Natural killer cell (primary cell): ENCODE measurements at regions not wholly inside any gene's neighbourhood (a gene's known extent, or its start where the extent isn't known, plus 50 kb on each side); places are given as distances from the start of the nearest gene placed in this dataset.

Experiments used
- ATAC-seq, 3 donors: fragments of 150-1000 bp in 2 of 3; fragments of 200-7000 bp in 1 of 3; cut with Tn5 transposase; 1 replicate in 1 of 3; 2 replicates in 2 of 3; pipeline ENCODE4 v1.10.0; 2021; ENCODE audit warnings: mild to moderate bottlenecking in 2 of 3, moderate library complexity in 2 of 3
- DNase-seq, 2 donors: peaks; one replicate each; pipeline versions ENCODE4 v3.0.0 to v3.0.0-alpha.2; 2013 to 2021; ENCODE audit warnings: mixed read lengths in 1 of 2
- H3K27ac ChIP-seq: one replicate; pipeline ENCODE4 v1.5.1; 2013; ENCODE audit warnings: mild to moderate bottlenecking, low read length
- H3K27me3 ChIP-seq: one replicate; pipeline ENCODE4 v1.6.1; 2013; ENCODE audit warnings: low read length; ENCODE audit not compliant: control insufficient read depth, insufficient read depth
- H3K36me3 ChIP-seq: one replicate; pipeline ENCODE4 v1.6.1; 2013; ENCODE audit warnings: low read length; ENCODE audit not compliant: control insufficient read depth, insufficient read depth
- H3K4me1 ChIP-seq: one replicate; pipeline ENCODE4 v1.6.1; 2013; ENCODE audit warnings: low read length; ENCODE audit not compliant: control insufficient read depth, insufficient read depth
- H3K4me3 ChIP-seq: one replicate; pipeline ENCODE4 v1.5.1; 2013; ENCODE audit warnings: low read length
- H3K9me3 ChIP-seq: one replicate; pipeline ENCODE4 v1.6.1; 2013; ENCODE audit warnings: low read length; ENCODE audit not compliant: control insufficient read depth, insufficient read depth
- H3K27ac Mint-ChIP-seq, 2 donors: one replicate each; pipeline ENCODE4 v1.8.0; 2022; ENCODE audit warnings: mild to moderate bottlenecking in 2 of 2, mixed read lengths in 2 of 2, moderate library complexity in 1 of 2
- H3K27me3 Mint-ChIP-seq, 2 donors: one replicate each; pipeline ENCODE4 v1.8.0; 2022; ENCODE audit warnings: low read depth in 2 of 2, mixed read lengths in 2 of 2
- H3K36me3 Mint-ChIP-seq: one replicate; pipeline ENCODE4 v1.8.0; 2022; ENCODE audit warnings: mixed read lengths
- H3K4me1 Mint-ChIP-seq, 2 donors: one replicate each; pipeline ENCODE4 v1.8.0; 2022; ENCODE audit warnings: mixed read lengths in 2 of 2
- H3K4me3 Mint-ChIP-seq: one replicate; pipeline ENCODE4 v1.8.0; 2022; ENCODE audit warnings: mild to moderate bottlenecking, moderate library complexity, mixed read lengths
- H3K9me3 Mint-ChIP-seq, 2 donors: one replicate each; pipeline ENCODE4 v1.8.0; 2022; ENCODE audit warnings: mixed read lengths in 2 of 2
- WGBS: methylation state at CpG from one replicate; pipeline ENCODE4 v1.1.7; 2013; ENCODE audit warnings: missing lambda C conversion rate; ENCODE audit not compliant: insufficient coverage; 5-methylcytosine and 5-hydroxymethylcytosine counted together
- intact Hi-C: fragments of 100-400 bp; cut with micrococcal nuclease; formaldehyde crosslinking; loops from one replicate; pipeline ENCODE4 v1.14.2; 2022
- TF ChIP-seq, protein P1 (sequence below): fragments of 200-600 bp; IDR thresholded peaks from one replicate; pipeline ENCODE4 v1.8.0; 2022; ENCODE audit warnings: antibody characterized with exemption

DNA sequence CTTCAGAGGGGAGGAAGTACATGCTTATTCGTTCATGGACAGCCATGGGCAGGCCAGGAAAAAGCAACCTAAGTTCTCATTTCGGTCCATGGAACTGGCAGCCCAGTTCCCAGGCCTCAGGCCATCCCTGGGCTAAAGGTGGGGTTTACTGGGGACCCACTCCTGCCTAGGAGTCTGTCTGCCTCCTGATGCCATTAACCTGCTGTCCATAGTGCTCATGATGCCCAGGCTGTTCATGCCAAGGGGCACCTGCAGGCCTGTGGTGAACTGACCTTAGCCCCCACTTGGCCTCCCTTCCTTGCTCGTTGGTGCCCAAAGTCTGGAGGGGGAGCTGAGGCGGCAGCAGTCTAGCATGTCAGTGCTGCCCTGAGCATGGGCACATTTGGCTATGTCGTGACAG is 450.2 kb upstream of the MBL2 start:
- DNase-seq (no peak), ATAC-seq (no peak)
- TF ChIP-seq, protein P1, sequence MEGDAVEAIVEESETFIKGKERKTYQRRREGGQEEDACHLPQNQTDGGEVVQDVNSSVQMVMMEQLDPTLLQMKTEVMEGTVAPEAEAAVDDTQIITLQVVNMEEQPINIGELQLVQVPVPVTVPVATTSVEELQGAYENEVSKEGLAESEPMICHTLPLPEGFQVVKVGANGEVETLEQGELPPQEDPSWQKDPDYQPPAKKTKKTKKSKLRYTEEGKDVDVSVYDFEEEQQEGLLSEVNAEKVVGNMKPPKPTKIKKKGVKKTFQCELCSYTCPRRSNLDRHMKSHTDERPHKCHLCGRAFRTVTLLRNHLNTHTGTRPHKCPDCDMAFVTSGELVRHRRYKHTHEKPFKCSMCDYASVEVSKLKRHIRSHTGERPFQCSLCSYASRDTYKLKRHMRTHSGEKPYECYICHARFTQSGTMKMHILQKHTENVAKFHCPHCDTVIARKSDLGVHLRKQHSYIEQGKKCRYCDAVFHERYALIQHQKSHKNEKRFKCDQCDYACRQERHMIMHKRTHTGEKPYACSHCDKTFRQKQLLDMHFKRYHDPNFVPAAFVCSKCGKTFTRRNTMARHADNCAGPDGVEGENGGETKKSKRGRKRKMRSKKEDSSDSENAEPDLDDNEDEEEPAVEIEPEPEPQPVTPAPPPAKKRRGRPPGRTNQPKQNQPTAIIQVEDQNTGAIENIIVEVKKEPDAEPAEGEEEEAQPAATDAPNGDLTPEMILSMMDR, result no peak
- Mint-ChIP-seq H3K27me3 (no peaks in the 10 kb centered on the region), H3K9me3 (peaks cover 10 to 25% of the 10 kb centered on the region in 2 donors), H3K4me3 (no peak overlapping the region), H3K36me3 (no peaks in the 10 kb centered on the region), H3K27ac (no peak overlapping the region), H3K4me1 (no peaks in the 10 kb centered on the region)
- Histone ChIP-seq H3K4me1 (no peaks in the 10 kb centered on the region), H3K27me3 (no peaks in the 10 kb centered on the region), H3K27ac (no peak overlapping the region), H3K4me3 (no peak overlapping the region), H3K36me3 (no peaks in the 10 kb centered on the region), H3K9me3 (peaks cover 23% of the 10 kb centered on the region)
- 74% methylated on average over 5 of the region's 5 CpGs for WGBS
- intact Hi-C loops, result no loop called here

DNA sequence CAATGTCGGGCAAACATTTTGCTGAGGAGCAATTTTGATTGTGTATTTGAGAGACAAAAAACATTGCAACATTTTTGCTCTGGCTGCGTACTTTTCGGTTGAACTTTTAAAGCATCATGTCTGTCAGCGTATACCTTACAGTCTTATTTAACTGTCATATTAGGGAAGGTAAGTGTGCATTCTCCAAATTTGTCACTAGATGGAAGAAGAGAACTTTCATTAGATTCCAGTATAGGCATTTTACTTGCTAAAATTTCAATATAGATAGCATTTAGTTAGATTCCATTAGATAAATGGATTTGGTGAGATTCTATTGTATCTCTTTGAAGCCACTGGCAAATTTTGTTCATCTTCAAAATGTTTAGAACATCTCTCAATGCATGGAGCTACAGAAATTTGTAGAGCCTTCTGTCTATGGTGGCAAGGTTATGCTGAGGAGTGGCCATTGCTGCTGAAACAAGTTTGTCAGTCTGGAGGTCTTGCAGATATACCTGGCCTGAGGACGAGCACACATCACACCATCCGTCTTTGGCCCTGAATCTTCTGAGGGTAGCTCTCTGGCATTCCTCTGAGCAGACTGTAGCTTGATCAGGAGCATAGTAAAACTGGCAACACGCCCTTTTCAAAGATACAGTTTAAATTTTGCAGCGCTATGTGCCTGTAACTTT is 437.5 kb upstream of the MBL2 start:
- peaks cover 6% of the 10 kb centered on the region for H3K9me3 ChIP-seq
- no peaks in the 10 kb centered on the region for H3K4me1 Mint-ChIP-seq
- intact Hi-C loops, result no loop called here
- peaks cover 7% of the 10 kb centered on the region in 2 donors for H3K9me3 Mint-ChIP-seq
- no peak overlapping the region for H3K4me3 ChIP-seq
- H3K4me1 ChIP-seq, result no peaks in the 10 kb centered on the region
- H3K27ac ChIP-seq, result no peak overlapping the region
- WGBS, result 72% methylated on average over 8 of the region's 8 CpGs
- H3K4me3 Mint-ChIP-seq, result no peak overlapping the region
- H3K36me3 ChIP-seq, result no peaks in the 10 kb centered on the region
- H3K27me3 Mint-ChIP-seq, result no peaks in the 10 kb centered on the region
- H3K27ac Mint-ChIP-seq, result no peak overlapping the region
- ATAC-seq (no peak), DNase-seq (no peak)
- H3K27me3 ChIP-seq, result no peaks in the 10 kb centered on the region
- H3K36me3 Mint-ChIP-seq, result no peaks in the 10 kb centered on the region
- TF ChIP-seq, protein P1, result no peak

DNA sequence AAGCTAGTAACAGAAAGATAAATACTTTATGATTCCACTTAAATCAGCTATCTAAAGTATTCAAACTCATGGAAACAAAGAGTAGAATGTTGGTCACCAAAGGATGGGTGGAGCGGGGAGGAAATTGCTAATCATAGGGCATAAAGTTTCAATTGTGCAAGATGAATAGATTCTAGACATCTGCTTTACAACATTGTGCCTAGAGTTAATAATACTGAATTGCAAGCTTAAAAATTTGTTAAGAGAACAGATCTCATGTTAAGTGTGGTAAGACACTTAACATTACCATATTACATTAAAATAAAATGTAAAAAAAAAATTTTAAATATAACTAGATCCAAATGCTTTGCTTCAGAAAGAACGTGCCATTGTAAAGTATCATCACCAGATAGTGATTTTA is 411.1 kb upstream of the MBL2 start:
- Mint-ChIP-seq H3K36me3 (no peaks in the 10 kb centered on the region), H3K27ac (no peak overlapping the region), H3K27me3 (no peaks in the 10 kb centered on the region), H3K9me3 (peaks cover 15 to 17% of the 10 kb centered on the region in 2 donors), H3K4me1 (no peaks in the 10 kb centered on the region), H3K4me3 (no peak overlapping the region)
- ATAC-seq (no peak), DNase-seq (no peak)
- intact Hi-C loops, result no loop called here
- WGBS, result 100% methylated on average over 1 of the region's 2 CpGs
- Histone ChIP-seq H3K27me3 (no peaks in the 10 kb centered on the region), H3K27ac (no peak overlapping the region), H3K36me3 (no peaks in the 10 kb centered on the region), H3K9me3 (peaks cover 3% of the 10 kb centered on the region), H3K4me3 (no peak overlapping the region), H3K4me1 (no peaks in the 10 kb centered on the region)
- TF ChIP-seq, protein P1, result no peak

DNA sequence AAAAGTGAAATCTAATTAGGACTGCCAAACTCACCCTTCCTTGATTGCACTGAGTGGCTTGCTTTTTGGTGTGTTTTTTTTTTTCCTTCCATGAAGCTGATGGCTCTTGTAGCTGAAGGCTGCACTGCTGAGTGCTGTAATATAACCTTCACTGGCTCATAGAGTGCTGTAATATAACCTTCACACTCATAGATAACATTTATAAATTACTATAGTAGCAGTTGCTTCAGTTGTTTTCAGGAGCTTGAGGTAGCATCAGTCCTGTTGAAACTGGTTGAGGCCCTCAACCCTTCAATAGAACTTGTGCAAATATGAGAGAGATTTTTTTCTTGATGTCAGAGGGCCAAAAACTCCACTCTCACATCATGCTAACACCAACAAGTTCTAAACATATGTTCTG is 404.9 kb upstream of the MBL2 start:
- ATAC-seq, result no peak
- no peaks in the 10 kb centered on the region for H3K27me3 Mint-ChIP-seq

More for the DNA sequence above, 404.9 kb upstream of the MBL2 start:
- no peak for DNase-seq
- Mint-ChIP-seq H3K4me1 (no peaks in the 10 kb centered on the region), H3K36me3 (no peaks in the 10 kb centered on the region), H3K9me3 (peaks cover 15 to 17% of the 10 kb centered on the region in 2 donors), H3K27ac (no peak overlapping the region), H3K4me3 (no peak overlapping the region)
- Histone ChIP-seq H3K4me3 (no peak overlapping the region), H3K27ac (no peak overlapping the region), H3K9me3 (no peaks in the 10 kb centered on the region), H3K27me3 (no peaks in the 10 kb centered on the region), H3K4me1 (no peaks in the 10 kb centered on the region), H3K36me3 (no peaks in the 10 kb centered on the region)
- TF ChIP-seq, protein P1, result no peak
- intact Hi-C loops, result no loop called here
